Keratinocyte (primary cell): ENCODE measurements at regions not wholly inside any gene's neighbourhood (a gene's known extent, or its start where the extent isn't known, plus 50 kb on each side); places are given as distances from the start of the nearest gene placed in this dataset.

Source experiments
- DNase-seq: peaks from one replicate; pipeline ENCODE4 v3.0.0-alpha.2; 2011; ENCODE audit warnings: low read depth, missing footprints, low spot score
- FAIRE-seq: peaks from 2 replicates; lab custom pipeline; 2011; peaks lifted over from hg19 to GRCh38; lab: Jason Lieb, UNC
- H2AFZ ChIP-seq: 2 replicates; pipeline ENCODE4 v1.6.0; 2012; ENCODE audit warnings: low read length, control low read depth, inconsistent platforms; ENCODE audit not compliant: control insufficient read depth
- H3K27ac ChIP-seq: 2 replicates; pipeline ENCODE4 v1.5.1; 2011; ENCODE audit warnings: low read length; ENCODE audit not compliant: control insufficient read depth, insufficient read depth
- H3K27me3 ChIP-seq: 3 replicates; pipeline ENCODE4 v1.6.0; 2011; ENCODE audit warnings: low read length; ENCODE audit not compliant: control insufficient read depth, insufficient read depth; ENCODE audit errors: extremely low read depth
- H3K36me3 ChIP-seq, 2 experiments: 2 replicates in 1 of 2; 3 replicates in 1 of 2; pipeline ENCODE4 v1.5.1; 2011; ENCODE audit warnings: low read length in 2 of 2, mild to moderate bottlenecking in 1 of 2; ENCODE audit not compliant: control insufficient read depth in 2 of 2, insufficient read depth in 2 of 2; ENCODE audit errors: extremely low read depth in 1 of 2
- H3K4me1 ChIP-seq: 3 replicates; pipeline ENCODE4 v1.5.1; 2011; ENCODE audit warnings: low read length; ENCODE audit not compliant: control insufficient read depth, insufficient read depth; ENCODE audit errors: extremely low read depth
- H3K4me2 ChIP-seq: 3 replicates; pipeline ENCODE4 v1.6.0; 2011; ENCODE audit warnings: low read depth, low read length; ENCODE audit not compliant: control insufficient read depth, insufficient read depth; ENCODE audit errors: extremely low read depth
- H3K4me3 ChIP-seq, 3 experiments: fragments of 200-600 bp in 1 of 3; sonication (generic) in 1 of 3; 2 replicates in 2 of 3; 3 replicates in 1 of 3; pipeline ENCODE4 v1.5.1; 2011 to 2016; ENCODE audit warnings: low read length in 3 of 3, mild to moderate bottlenecking in 3 of 3, control low read depth in 2 of 3, inconsistent platforms in 1 of 3, low read depth in 1 of 3, mixed read lengths in 1 of 3, mixed run types in 1 of 3, moderate library complexity in 1 of 3; ENCODE audit not compliant: control insufficient read depth in 2 of 3, insufficient read depth in 2 of 3; ENCODE audit errors: extremely low read depth in 1 of 3
- H3K79me2 ChIP-seq: 2 replicates; pipeline ENCODE4 v1.6.0; 2012; ENCODE audit warnings: low read length; ENCODE audit not compliant: control insufficient read depth, insufficient read depth
- H3K9ac ChIP-seq: 3 replicates; pipeline ENCODE4 v1.6.0; 2011; ENCODE audit warnings: low read length; ENCODE audit not compliant: control insufficient read depth, insufficient read depth; ENCODE audit errors: extremely low read depth
- H3K9me1 ChIP-seq: 3 replicates; pipeline ENCODE4 v1.6.0; 2011; ENCODE audit warnings: low read length; ENCODE audit not compliant: control insufficient read depth, insufficient read depth; ENCODE audit errors: extremely low read depth
- H3K9me3 ChIP-seq: 2 replicates; pipeline ENCODE4 v1.5.1; 2012; ENCODE audit warnings: low read depth, low read length; ENCODE audit not compliant: control insufficient read depth
- H4K20me1 ChIP-seq: 3 replicates; pipeline ENCODE4 v1.6.0; 2011; ENCODE audit warnings: low read length; ENCODE audit not compliant: control insufficient read depth, insufficient read depth; ENCODE audit errors: extremely low read depth
- EZH2 ChIP-seq: IDR thresholded peaks from one replicate; pipeline ENCODE4 v1.6.1; 2012; ENCODE audit warnings: inconsistent platforms, mild to moderate bottlenecking, low read length, moderate library complexity
- dilution Hi-C: fragments of 300-500 bp; cut with MboI; formaldehyde crosslinking; loops from one replicate; pipeline ENCODE4 v1.7.0; 2020; ENCODE audit warnings: low sequenced_read_pairs; ENCODE audit not compliant: extremely low pct_ligation_motif_present
- TF ChIP-seq, protein P1 (sequence below), 3 experiments: IDR thresholded peaks in 1 of 3; conservative IDR thresholded peaks in 1 of 3; optimal IDR thresholded peaks in 1 of 3; 2 replicates in 2 of 3; 3 replicates in 1 of 3; pipeline versions ENCODE3 to v1.5.1; 2011; ENCODE audit warnings: low read length in 3 of 3, mild to moderate bottlenecking in 3 of 3, moderate library complexity in 2 of 3, control low read depth in 1 of 3, inconsistent platforms in 1 of 3; ENCODE audit not compliant: insufficient read depth in 2 of 3; ENCODE audit errors: extremely low read depth in 1 of 3

DNA sequence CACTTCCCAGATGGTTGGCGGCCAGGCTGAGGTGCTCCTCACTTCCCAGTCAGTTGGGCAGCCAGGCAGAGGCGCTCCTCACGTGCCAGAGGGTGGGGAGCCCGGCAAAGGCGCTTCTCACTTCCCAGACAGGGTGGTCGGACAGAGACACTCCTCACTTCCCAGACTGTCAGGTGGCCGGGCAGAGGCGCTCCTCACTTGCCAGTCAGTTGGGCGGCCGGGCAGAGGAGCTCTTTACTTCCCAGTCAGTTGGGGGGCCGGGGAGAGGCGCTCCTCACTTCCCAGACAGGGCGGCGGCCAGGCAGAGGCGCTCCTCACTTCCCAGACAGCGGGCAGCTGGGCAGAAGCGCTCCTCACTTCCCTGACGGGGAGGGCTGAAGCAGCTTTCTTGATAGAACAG, 143.0 kb upstream of the ARID2 start:
- no peak for DNase-seq
- H3K4me1 ChIP-seq: no peaks in the 10 kb centered on the region
- no peaks in the 10 kb centered on the region for H3K9me3 ChIP-seq
- no peak overlapping the region for H3K4me3 ChIP-seq
- no peak for TF ChIP-seq EZH2
- TF ChIP-seq, protein P1, sequence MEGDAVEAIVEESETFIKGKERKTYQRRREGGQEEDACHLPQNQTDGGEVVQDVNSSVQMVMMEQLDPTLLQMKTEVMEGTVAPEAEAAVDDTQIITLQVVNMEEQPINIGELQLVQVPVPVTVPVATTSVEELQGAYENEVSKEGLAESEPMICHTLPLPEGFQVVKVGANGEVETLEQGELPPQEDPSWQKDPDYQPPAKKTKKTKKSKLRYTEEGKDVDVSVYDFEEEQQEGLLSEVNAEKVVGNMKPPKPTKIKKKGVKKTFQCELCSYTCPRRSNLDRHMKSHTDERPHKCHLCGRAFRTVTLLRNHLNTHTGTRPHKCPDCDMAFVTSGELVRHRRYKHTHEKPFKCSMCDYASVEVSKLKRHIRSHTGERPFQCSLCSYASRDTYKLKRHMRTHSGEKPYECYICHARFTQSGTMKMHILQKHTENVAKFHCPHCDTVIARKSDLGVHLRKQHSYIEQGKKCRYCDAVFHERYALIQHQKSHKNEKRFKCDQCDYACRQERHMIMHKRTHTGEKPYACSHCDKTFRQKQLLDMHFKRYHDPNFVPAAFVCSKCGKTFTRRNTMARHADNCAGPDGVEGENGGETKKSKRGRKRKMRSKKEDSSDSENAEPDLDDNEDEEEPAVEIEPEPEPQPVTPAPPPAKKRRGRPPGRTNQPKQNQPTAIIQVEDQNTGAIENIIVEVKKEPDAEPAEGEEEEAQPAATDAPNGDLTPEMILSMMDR (optimal IDR thresholded peaks at IDR 0.05 in 1 of 3, IDR thresholded peaks at IDR 0.05 in 1 of 3, conservative IDR thresholded peaks at IDR 0.05 in 1 of 3; ENCODE audit: extremely low read depth in 1 of 3, insufficient read depth in 2 of 3, low read length in 3 of 3): no peak
- no peak overlapping the region for H3K9ac ChIP-seq
- H3K27me3 ChIP-seq: no peaks in the 10 kb centered on the region
- dilution Hi-C loops: no loop called here
- H3K27ac ChIP-seq: no peak overlapping the region
- no peak for FAIRE-seq
- no peaks in the 10 kb centered on the region for H3K36me3 ChIP-seq
- H3K4me2 ChIP-seq: no peak overlapping the region
- H2AFZ ChIP-seq: no peak overlapping the region
- no peaks in the 10 kb centered on the region for H4K20me1 ChIP-seq
- no peaks in the 10 kb centered on the region for H3K79me2 ChIP-seq
- H3K9me1 ChIP-seq: no peaks in the 10 kb centered on the region

DNA sequence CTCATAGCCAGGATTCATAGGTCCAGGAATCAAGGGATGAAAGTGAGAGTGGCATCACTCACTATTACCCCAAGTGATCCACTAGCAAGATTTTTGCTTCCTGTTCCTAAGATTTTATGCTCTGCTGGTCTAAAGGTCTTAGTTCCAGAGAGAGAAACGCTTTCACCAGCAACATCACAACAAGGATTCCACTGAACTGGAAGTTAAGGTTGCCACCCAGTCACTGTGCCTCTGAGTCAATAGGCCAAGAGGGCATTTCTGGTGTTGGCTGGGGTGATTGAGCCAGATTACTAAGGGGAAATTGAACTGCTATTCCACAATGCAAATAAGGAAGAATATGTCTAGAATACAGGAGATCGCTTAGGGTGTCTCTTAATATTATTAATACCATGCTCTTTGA, 142.5 kb upstream of the ARID2 start:
- Histone ChIP-seq H3K9me3 (no peaks in the 10 kb centered on the region), H3K79me2 (no peaks in the 10 kb centered on the region), H3K27ac (no peak overlapping the region), H3K9ac (no peak overlapping the region), H3K4me1 (no peaks in the 10 kb centered on the region), H4K20me1 (no peaks in the 10 kb centered on the region), H3K36me3 (no peaks in the 10 kb centered on the region), H2AFZ (no peak overlapping the region), H3K4me3 (no peak overlapping the region), H3K27me3 (no peaks in the 10 kb centered on the region), H3K9me1 (no peaks in the 10 kb centered on the region), H3K4me2 (no peak overlapping the region)
- TF ChIP-seq, protein P1 (optimal IDR thresholded peaks at IDR 0.05 in 1 of 3, IDR thresholded peaks at IDR 0.05 in 1 of 3, conservative IDR thresholded peaks at IDR 0.05 in 1 of 3; ENCODE audit: extremely low read depth in 1 of 3, insufficient read depth in 2 of 3, low read length in 3 of 3): no peak
- TF ChIP-seq EZH2: no peak
- DNase-seq (no peak), FAIRE-seq (no peak)
- dilution Hi-C loops: no loop called here
